ENCODE measurements at regions not wholly inside any gene's neighbourhood (a gene's known extent, or its start where the extent isn't known, plus 50 kb on each side); places are given as distances from the start of the nearest gene placed in this dataset.

- H3K27ac ChIP-seq, result no peak overlapping the region
- TF ChIP-seq CTCF (IDR thresholded peaks at IDR 0.05), result no peak
- intact Hi-C loops (cut with DNase I), result loop anchor here in 1 of 10 donors (10.0 kb wide), 1 partner anchor 47 kb away; no protein-coding TSS in a partner anchor
- no peaks in the 10 kb centered on the region for H3K27me3 ChIP-seq
- H3K9me3 ChIP-seq, result no peaks in the 10 kb centered on the region
- H3K4me1 ChIP-seq, result peaks cover 0 to 37% (median 0%) of the 10 kb centered on the region in 9 donors
- ATAC-seq (no peak), DNase-seq (no peak)
- no peaks in the 10 kb centered on the region for H3K36me3 ChIP-seq
- 79 to 89% methylated on average over 5 of the region's 5 CpGs for WGBS, 2 donors
- no peak overlapping the region for H3K4me3 ChIP-seq
Measured at GRCh38 chr4:80137631-80138030, 59.7 kb upstream of the PRDM8 start.

- no peak for TF ChIP-seq CTCF (IDR thresholded peaks at IDR 0.05)
- H3K4me3 ChIP-seq, result no peak overlapping the region
- peaks cover 0 to 26% (median 0%) of the 10 kb centered on the region in 9 donors for H3K4me1 ChIP-seq
- no peak for ATAC-seq
- DNase-seq, result no peak
- H3K27me3 ChIP-seq, result no peaks in the 10 kb centered on the region
- 84 to 91% methylated on average over 1 of the region's 1 CpG for WGBS, 2 donors
- intact Hi-C loops (cut with DNase I), result loop anchor here in 1 of 10 donors (10.0 kb wide), 1 partner anchor 49 kb away; no protein-coding TSS in a partner anchor
- H3K9me3 ChIP-seq, result no peaks in the 10 kb centered on the region
- no peaks in the 10 kb centered on the region for H3K36me3 ChIP-seq
- H3K27ac ChIP-seq, result no peak overlapping the region
Measured at GRCh38 chr4:80136270-80136669, 61.0 kb upstream of the PRDM8 start.

- no peak for ATAC-seq
- Histone ChIP-seq H3K4me3 (no peak overlapping the region), H3K9me3 (no peaks in the 10 kb centered on the region), H3K27me3 (no peaks in the 10 kb centered on the region), H3K4me1 (peaks cover 0 to 26% (median 0%) of the 10 kb centered on the region in 9 donors), H3K27ac (no peak overlapping the region), H3K36me3 (no peaks in the 10 kb centered on the region)
- no peak for DNase-seq
- no peak for TF ChIP-seq CTCF (IDR thresholded peaks at IDR 0.05)
- intact Hi-C loops (cut with DNase I), result loop anchor here in 1 of 10 donors (10.0 kb wide), 1 partner anchor 49 kb away; no protein-coding TSS in a partner anchor
Measured at GRCh38 chr4:80135702-80136058, 61.6 kb upstream of the PRDM8 start.

GRCh38 chr4:80134936-80135701 lies 62.1 kb upstream of the ANTXR2 start:
- H3K4me3 ChIP-seq, result no peak overlapping the region
- no peak for DNase-seq
- intact Hi-C loops (cut with DNase I), result loop anchor here in 1 of 10 donors (10.0 kb wide), 1 partner anchor 50 kb away; no protein-coding TSS in a partner anchor
- no peaks in the 10 kb centered on the region for H3K36me3 ChIP-seq
- no peaks in the 10 kb centered on the region for H3K27me3 ChIP-seq
- no peak for ATAC-seq
- H3K4me1 ChIP-seq, result peaks cover 0 to 21% (median 0%) of the 10 kb centered on the region in 9 donors
- no peak overlapping the region for H3K27ac ChIP-seq
- 69 to 72% methylated on average over 8 of the region's 8 CpGs for WGBS, 2 donors
- no peak for TF ChIP-seq CTCF (IDR thresholded peaks at IDR 0.05)
- H3K9me3 ChIP-seq, result no peaks in the 10 kb centered on the region

Measured in heart right ventricle (tissue), 16 donors.